ENCODE measurements at regions not wholly inside any gene's neighbourhood (a gene's known extent, or its start where the extent isn't known, plus 50 kb on each side); places are given as distances from the start of the nearest gene placed in this dataset.

GRCh38 chr13:111993691-111994090 is 73.3 kb upstream of the SOX1 start:
- TF ChIP-seq POLR2A (IDR thresholded peaks at IDR 0.05): no peak
- TF ChIP-seq, protein P1, sequence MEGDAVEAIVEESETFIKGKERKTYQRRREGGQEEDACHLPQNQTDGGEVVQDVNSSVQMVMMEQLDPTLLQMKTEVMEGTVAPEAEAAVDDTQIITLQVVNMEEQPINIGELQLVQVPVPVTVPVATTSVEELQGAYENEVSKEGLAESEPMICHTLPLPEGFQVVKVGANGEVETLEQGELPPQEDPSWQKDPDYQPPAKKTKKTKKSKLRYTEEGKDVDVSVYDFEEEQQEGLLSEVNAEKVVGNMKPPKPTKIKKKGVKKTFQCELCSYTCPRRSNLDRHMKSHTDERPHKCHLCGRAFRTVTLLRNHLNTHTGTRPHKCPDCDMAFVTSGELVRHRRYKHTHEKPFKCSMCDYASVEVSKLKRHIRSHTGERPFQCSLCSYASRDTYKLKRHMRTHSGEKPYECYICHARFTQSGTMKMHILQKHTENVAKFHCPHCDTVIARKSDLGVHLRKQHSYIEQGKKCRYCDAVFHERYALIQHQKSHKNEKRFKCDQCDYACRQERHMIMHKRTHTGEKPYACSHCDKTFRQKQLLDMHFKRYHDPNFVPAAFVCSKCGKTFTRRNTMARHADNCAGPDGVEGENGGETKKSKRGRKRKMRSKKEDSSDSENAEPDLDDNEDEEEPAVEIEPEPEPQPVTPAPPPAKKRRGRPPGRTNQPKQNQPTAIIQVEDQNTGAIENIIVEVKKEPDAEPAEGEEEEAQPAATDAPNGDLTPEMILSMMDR (IDR thresholded peaks at IDR 0.05 in 4 of 5, conservative IDR thresholded peaks at IDR 0.05 in 1 of 5): no peak

All from gastrocnemius medialis (tissue), 4 donors.